ENCODE measurements at regions not wholly inside any gene's neighbourhood (a gene's known extent, or its start where the extent isn't known, plus 50 kb on each side); places are given as distances from the start of the nearest gene placed in this dataset.

DNA sequence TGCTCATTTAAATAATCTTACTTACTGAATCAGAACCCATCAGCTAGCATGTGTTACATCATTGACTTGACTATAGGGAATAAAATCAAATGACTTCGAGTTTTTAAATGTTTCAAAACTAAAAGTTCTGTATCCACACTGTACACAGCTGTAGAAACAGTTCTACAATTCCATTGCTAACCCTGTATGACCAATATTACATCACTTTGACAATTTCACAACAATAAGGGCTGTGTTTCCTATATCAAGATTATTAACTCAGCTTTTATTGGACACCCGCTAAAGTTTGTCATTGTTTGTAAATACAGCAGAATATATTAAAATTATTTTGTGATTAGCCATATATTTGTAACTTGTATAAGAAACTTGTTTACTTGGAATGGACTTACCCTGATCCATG is 540.8 kb downstream of the PRELID2 start:
- H3K9ac ChIP-seq (ENCODE audit: low read depth, low read length, poor library complexity, severe bottlenecking): no peak overlapping the region
- H3K36me3 ChIP-seq (ENCODE audit: insufficient read depth, low read length): no peaks in the 10 kb centered on the region
- no peaks in the 10 kb centered on the region for H3K79me2 ChIP-seq (ENCODE audit: insufficient read depth, low read length)
- H3K9me3 ChIP-seq (ENCODE audit: insufficient read depth, low read depth, low read length): no peaks in the 10 kb centered on the region
- H3K4me2 ChIP-seq (ENCODE audit: low read depth, low read length, poor library complexity, severe bottlenecking): no peak overlapping the region
- H2AFZ ChIP-seq (ENCODE audit: low read length): no peak overlapping the region
- no peak for TF ChIP-seq EZH2phosphoT487 (IDR thresholded peaks at IDR 0.05; ENCODE audit: borderline replicate concordance)
- no peaks in the 10 kb centered on the region for H3F3A ChIP-seq (ENCODE audit: low read depth)
- no peaks in the 10 kb centered on the region for H3K4me1 ChIP-seq (ENCODE audit: insufficient read depth, low read length, poor library complexity, severe bottlenecking)
- H3K27me3 ChIP-seq (ENCODE audit: insufficient read depth, low read length, poor library complexity, severe bottlenecking): no peaks in the 10 kb centered on the region
- H3K9me2 ChIP-seq (replicated peaks; ENCODE audit: low read depth, low read length): no peaks in the 10 kb centered on the region
- no peaks in the 10 kb centered on the region for H4K20me1 ChIP-seq (ENCODE audit: insufficient read depth, low read length, poor library complexity, severe bottlenecking)
- no peak overlapping the region for H3K4me3 ChIP-seq (ENCODE audit: low read length, poor library complexity, severe bottlenecking)

DNA sequence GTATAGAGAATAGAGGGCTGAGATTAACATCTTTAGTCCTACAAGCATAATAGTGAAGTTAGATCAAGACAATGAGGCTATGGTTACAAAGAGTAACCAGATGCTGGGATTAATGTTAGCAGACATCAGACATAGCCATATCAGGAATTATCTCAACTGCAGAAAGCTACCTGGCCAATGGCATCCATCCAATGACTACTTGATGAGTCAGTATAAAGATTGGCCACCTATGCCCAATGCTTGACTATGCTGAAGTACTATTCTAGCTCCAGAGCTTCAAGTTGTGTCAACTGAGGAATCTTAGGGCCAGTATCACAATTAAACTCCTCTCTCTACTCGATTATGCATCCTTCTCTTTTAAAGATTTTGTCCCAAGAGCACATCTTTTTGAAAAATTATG is 541.4 kb downstream of the PRELID2 start:
- Histone ChIP-seq H2AFZ (ENCODE audit: low read length) (no peak overlapping the region), H3K36me3 (ENCODE audit: insufficient read depth, low read length) (no peaks in the 10 kb centered on the region), H4K20me1 (ENCODE audit: insufficient read depth, low read length, poor library complexity, severe bottlenecking) (no peaks in the 10 kb centered on the region), H3K9ac (ENCODE audit: low read depth, low read length, poor library complexity, severe bottlenecking) (no peak overlapping the region), H3K4me1 (ENCODE audit: insufficient read depth, low read length, poor library complexity, severe bottlenecking) (no peaks in the 10 kb centered on the region), H3K4me2 (ENCODE audit: low read depth, low read length, poor library complexity, severe bottlenecking) (no peak overlapping the region), H3K79me2 (ENCODE audit: insufficient read depth, low read length) (no peaks in the 10 kb centered on the region), H3K9me2 (replicated peaks; ENCODE audit: low read depth, low read length) (no peaks in the 10 kb centered on the region), H3K27me3 (ENCODE audit: insufficient read depth, low read length, poor library complexity, severe bottlenecking) (no peaks in the 10 kb centered on the region), H3F3A (ENCODE audit: low read depth) (no peaks in the 10 kb centered on the region), H3K9me3 (ENCODE audit: insufficient read depth, low read depth, low read length) (no peaks in the 10 kb centered on the region), H3K4me3 (ENCODE audit: low read length, poor library complexity, severe bottlenecking) (no peak overlapping the region)
- TF ChIP-seq EZH2phosphoT487 (IDR thresholded peaks at IDR 0.05; ENCODE audit: borderline replicate concordance): no peak

DNA sequence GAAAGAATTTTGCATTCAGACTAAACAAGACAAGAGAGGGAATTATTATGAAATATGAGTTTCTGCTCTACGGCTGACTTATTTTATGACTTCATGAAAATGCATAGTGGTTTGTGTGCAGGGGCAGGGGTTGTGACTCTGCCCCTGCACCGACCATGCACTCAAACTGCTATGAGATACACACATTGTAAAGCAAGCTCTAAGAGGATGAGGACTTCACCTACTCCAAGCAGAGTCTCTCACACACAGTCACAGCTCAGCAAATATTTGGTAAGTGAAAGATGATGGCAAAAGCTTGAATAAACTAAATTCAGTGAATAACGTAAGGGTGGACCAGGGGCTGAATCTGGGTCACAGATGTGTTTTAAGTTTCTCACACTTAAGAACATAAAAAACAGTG is 542.9 kb downstream of the PRELID2 start:
- H3F3A ChIP-seq (ENCODE audit: low read depth): no peaks in the 10 kb centered on the region
- no peaks in the 10 kb centered on the region for H3K79me2 ChIP-seq (ENCODE audit: insufficient read depth, low read length)
- H4K20me1 ChIP-seq (ENCODE audit: insufficient read depth, low read length, poor library complexity, severe bottlenecking): no peaks in the 10 kb centered on the region
- no peaks in the 10 kb centered on the region for H3K27me3 ChIP-seq (ENCODE audit: insufficient read depth, low read length, poor library complexity, severe bottlenecking)
- H3K9me2 ChIP-seq (replicated peaks; ENCODE audit: low read depth, low read length): no peaks in the 10 kb centered on the region
- H2AFZ ChIP-seq (ENCODE audit: low read length): no peak overlapping the region
- H3K4me1 ChIP-seq (ENCODE audit: insufficient read depth, low read length, poor library complexity, severe bottlenecking): no peaks in the 10 kb centered on the region
- no peak overlapping the region for H3K4me3 ChIP-seq (ENCODE audit: low read length, poor library complexity, severe bottlenecking)
- no peaks in the 10 kb centered on the region for H3K36me3 ChIP-seq (ENCODE audit: insufficient read depth, low read length)
- H3K9ac ChIP-seq (ENCODE audit: low read depth, low read length, poor library complexity, severe bottlenecking): no peak overlapping the region
- TF ChIP-seq CTCF (conservative IDR thresholded peaks at IDR 0.05; ENCODE audit: low read length) (no peak), EZH2phosphoT487 (IDR thresholded peaks at IDR 0.05; ENCODE audit: borderline replicate concordance) (no peak)
- no peaks in the 10 kb centered on the region for H3K9me3 ChIP-seq (ENCODE audit: insufficient read depth, low read depth, low read length)
- no peak overlapping the region for H3K4me2 ChIP-seq (ENCODE audit: low read depth, low read length, poor library complexity, severe bottlenecking)

- no peaks in the 10 kb centered on the region for H3K4me1 ChIP-seq (ENCODE audit: insufficient read depth, low read length, poor library complexity, severe bottlenecking)
- no peaks in the 10 kb centered on the region for H3K9me2 ChIP-seq (replicated peaks; ENCODE audit: low read depth, low read length)
- H4K20me1 ChIP-seq (ENCODE audit: insufficient read depth, low read length, poor library complexity, severe bottlenecking): no peaks in the 10 kb centered on the region
- H3K79me2 ChIP-seq (ENCODE audit: insufficient read depth, low read length): no peaks in the 10 kb centered on the region
- no peak overlapping the region for H2AFZ ChIP-seq (ENCODE audit: low read length)
- no peak overlapping the region for H3K4me3 ChIP-seq (ENCODE audit: low read length, poor library complexity, severe bottlenecking)
- no peak overlapping the region for H3K9ac ChIP-seq (ENCODE audit: low read depth, low read length, poor library complexity, severe bottlenecking)
- no peaks in the 10 kb centered on the region for H3K36me3 ChIP-seq (ENCODE audit: insufficient read depth, low read length)
- no peaks in the 10 kb centered on the region for H3F3A ChIP-seq (ENCODE audit: low read depth)
- H3K27me3 ChIP-seq (ENCODE audit: insufficient read depth, low read length, poor library complexity, severe bottlenecking): no peaks in the 10 kb centered on the region
- TF ChIP-seq CTCF (conservative IDR thresholded peaks at IDR 0.05; ENCODE audit: low read length) (no peak), EZH2phosphoT487 (IDR thresholded peaks at IDR 0.05; ENCODE audit: borderline replicate concordance) (no peak)
- no peaks in the 10 kb centered on the region for H3K9me3 ChIP-seq (ENCODE audit: insufficient read depth, low read depth, low read length)
- H3K4me2 ChIP-seq (ENCODE audit: low read depth, low read length, poor library complexity, severe bottlenecking): no peak overlapping the region
Measured at GRCh38 chr5:145283141-145283810, 551.9 kb downstream of the PRELID2 start.
